Stimulated activated effector memory CD8-positive, alpha-beta T cell treated with anti-CD3 and anti-CD28 coated beads, Interleukin-12 subunit alpha, Interleukin-12 subunit beta, amount 100 ng/mL, for 72 hours (primary cell): ENCODE measurements at regions not wholly inside any gene's neighbourhood (a gene's known extent, or its start where the extent isn't known, plus 50 kb on each side); places are given as distances from the start of the nearest gene placed in this dataset.
A peak's percentile ranks its signal among the peaks of the same experiment; 100 is the strongest.

Experiments used
- ATAC-seq: fragments of 150-1000 bp; cut with Tn5 transposase; 2 replicates; pipeline ENCODE4 v1.10.0; 2021
- DNase-seq, 2 donors: peaks; one replicate each; pipeline ENCODE4 v3.0.0; 2021 to 2022; ENCODE audit warnings: low spot score in 2 of 2
- H3K27ac Mint-ChIP-seq: one replicate; pipeline ENCODE4 v1.8.0; 2022; ENCODE audit warnings: mild to moderate bottlenecking, mixed read lengths
- H3K36me3 Mint-ChIP-seq: one replicate; pipeline ENCODE4 v1.8.0; 2022; ENCODE audit warnings: mild to moderate bottlenecking, mixed read lengths
- H3K4me1 Mint-ChIP-seq: one replicate; pipeline ENCODE4 v1.8.0; 2022; ENCODE audit warnings: mixed read lengths
- H3K4me3 Mint-ChIP-seq: one replicate; pipeline ENCODE4 v1.8.0; 2022; ENCODE audit warnings: mild to moderate bottlenecking, mixed read lengths
- H3K9me3 Mint-ChIP-seq: one replicate; pipeline ENCODE4 v1.8.0; 2022; ENCODE audit warnings: mixed read lengths

DNA sequence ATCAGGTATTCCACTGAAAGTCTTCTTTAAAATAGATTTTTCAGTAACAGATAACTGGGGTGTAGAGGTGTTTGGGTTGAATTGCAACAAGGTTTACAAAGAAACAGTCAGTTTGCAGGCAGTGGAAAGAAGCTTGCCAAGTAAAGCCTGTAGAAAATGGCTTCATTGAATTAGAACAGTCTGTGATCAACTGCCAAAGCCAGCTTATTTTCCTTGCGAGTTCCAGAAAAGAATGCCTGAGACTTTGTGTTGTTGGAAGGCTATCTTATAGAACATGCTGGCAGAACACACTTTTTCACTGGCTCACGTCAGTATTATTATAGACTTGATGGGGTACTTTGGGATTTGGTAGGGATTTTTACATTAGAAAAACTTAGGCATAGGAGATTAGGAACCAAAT is 601.0 kb downstream of the XIRP2 start:
- no peaks in the 10 kb centered on the region for H3K4me1 Mint-ChIP-seq
- H3K27ac Mint-ChIP-seq: no peak overlapping the region
- no peak overlapping the region for H3K4me3 Mint-ChIP-seq
- H3K36me3 Mint-ChIP-seq: no peaks in the 10 kb centered on the region
- ATAC-seq (no peak), DNase-seq (no peak)
- H3K9me3 Mint-ChIP-seq: no peaks in the 10 kb centered on the region

GRCh38 chr2:167487728-167488127 is 599.4 kb downstream of the XIRP2 start:
- Mint-ChIP-seq H3K4me1 (no peaks in the 10 kb centered on the region), H3K27ac (no peak overlapping the region), H3K36me3 (no peaks in the 10 kb centered on the region), H3K4me3 (no peak overlapping the region), H3K9me3 (no peaks in the 10 kb centered on the region)
- no peak for DNase-seq
- ATAC-seq: no peak

DNA sequence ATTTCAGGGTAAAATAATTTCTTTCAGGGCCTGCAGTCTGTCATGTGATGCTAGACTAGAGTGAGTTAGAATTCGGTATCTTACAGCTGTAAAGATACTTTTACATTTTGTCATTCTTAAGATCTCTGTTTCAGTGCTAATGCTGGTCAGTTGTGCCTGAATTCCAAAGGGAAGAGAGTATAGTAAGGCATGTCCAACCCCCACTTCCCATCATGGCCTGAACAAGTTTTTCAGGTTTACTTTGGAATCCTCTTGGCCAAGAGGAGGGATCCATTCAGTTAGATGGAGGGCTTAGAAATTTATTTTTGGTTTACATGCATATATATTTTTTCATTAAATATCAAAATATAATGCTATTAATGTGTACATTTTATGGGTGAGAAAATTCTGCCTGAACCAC is 596.6 kb downstream of the XIRP2 start:
- no peak overlapping the region for H3K4me3 Mint-ChIP-seq
- H3K9me3 Mint-ChIP-seq: no peaks in the 10 kb centered on the region
- DNase-seq: no peak
- H3K36me3 Mint-ChIP-seq: no peaks in the 10 kb centered on the region
- no peaks in the 10 kb centered on the region for H3K4me1 Mint-ChIP-seq
- ATAC-seq: no peak
- H3K27ac Mint-ChIP-seq: no peak overlapping the region

GRCh38 chr2:167480986-167481309 is 592.7 kb downstream of the XIRP2 start:
- DNase-seq (no peak), ATAC-seq (no peak)
- Mint-ChIP-seq H3K27ac (no peak overlapping the region), H3K9me3 (no peaks in the 10 kb centered on the region), H3K4me1 (no peaks in the 10 kb centered on the region), H3K36me3 (no peaks in the 10 kb centered on the region), H3K4me3 (no peak overlapping the region)

DNA sequence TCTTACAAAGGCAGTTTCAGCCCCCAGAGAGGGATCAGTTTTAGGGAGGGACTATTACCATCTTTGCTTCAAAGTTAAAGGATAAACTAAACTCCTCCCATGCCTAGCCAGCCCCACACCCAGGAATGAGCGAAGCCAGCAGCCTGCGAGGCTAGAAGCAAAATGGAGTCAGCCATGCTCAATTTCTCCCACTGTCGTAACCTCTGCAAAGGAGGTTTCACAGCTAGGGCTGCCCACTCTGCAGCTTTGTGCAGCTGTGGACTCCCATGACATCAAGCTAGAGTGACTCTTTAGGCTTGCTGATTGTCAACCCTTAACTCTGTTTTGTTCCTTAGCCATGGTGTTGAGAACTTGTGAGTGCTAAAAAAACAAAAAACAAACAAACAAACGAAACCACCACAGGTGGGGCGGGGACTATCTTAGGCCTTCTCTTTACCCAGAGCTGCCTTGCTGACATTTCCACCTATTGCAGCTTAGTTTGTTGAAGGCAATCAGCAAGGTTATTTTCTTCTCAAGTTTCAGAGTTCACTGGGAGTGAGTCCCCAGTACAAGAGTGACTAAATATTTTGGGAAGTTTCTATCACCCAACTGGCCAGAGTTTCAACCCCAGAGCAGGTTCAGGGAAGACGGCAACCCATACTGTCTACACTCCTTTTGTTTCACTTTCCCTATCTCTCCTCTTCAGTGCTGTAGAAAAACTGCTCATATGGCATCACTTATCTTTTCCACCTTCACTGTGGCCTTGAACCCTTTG is 592.1 kb downstream of the XIRP2 start:
- ATAC-seq (no peak), DNase-seq (no peak)
- no peaks in the 10 kb centered on the region for H3K9me3 Mint-ChIP-seq
- H3K4me1 Mint-ChIP-seq: no peaks in the 10 kb centered on the region
- no peaks in the 10 kb centered on the region for H3K36me3 Mint-ChIP-seq
- no peak overlapping the region for H3K27ac Mint-ChIP-seq
- H3K4me3 Mint-ChIP-seq: no peak overlapping the region

GRCh38 chr2:167478196-167478595 is 589.9 kb downstream of the XIRP2 start:
- no peak for DNase-seq
- Mint-ChIP-seq H3K9me3 (no peaks in the 10 kb centered on the region), H3K4me3 (no peak overlapping the region), H3K36me3 (no peaks in the 10 kb centered on the region), H3K27ac (no peak overlapping the region), H3K4me1 (no peaks in the 10 kb centered on the region)
- no peak for ATAC-seq

DNA sequence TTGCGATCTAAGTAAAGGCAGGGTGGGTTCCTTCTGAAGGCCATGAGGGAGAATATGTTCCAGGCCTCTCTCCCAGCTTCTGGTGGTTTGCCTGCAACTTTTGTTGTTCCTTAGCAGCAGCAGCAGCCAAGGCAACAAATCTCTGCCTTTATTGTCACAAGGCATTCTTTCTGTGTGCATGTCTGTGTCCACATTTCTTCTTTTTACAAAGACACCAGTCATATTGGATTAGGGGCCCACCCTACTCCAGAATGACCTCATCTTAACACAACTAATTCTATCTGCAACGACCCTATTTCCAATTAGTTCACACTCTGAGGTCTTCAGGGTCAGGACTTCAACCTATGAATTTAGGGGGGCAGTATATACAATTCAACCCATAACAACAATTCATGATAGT is 587.5 kb downstream of the XIRP2 start:
- Mint-ChIP-seq H3K36me3 (no peaks in the 10 kb centered on the region), H3K27ac (no peak overlapping the region), H3K9me3 (peaks cover 5% of the 10 kb centered on the region), H3K4me1 (no peaks in the 10 kb centered on the region), H3K4me3 (no peak overlapping the region)
- ATAC-seq: no peak
- DNase-seq: no peak

DNA sequence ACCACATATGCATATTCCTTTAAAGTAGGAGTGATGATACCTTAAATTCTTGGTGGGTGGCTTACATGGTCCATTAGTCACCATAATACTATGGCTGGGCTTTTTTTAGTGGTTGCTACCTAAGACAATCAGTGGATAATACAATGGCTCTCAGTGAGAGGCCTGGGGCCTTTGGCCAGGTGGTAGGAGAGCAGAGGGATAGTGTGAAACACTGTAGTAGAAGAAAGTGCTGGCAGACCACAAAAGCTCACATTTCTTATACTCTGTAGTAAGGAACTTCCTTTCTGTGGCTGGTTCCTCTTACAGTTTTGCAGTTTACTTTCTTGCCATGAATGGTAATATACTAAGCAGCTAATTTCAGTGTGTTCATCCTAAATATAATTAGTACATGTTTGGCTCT is 583.5 kb downstream of the XIRP2 start:
- DNase-seq (no peak), ATAC-seq (no peak)
- no peaks in the 10 kb centered on the region for H3K4me1 Mint-ChIP-seq
- H3K27ac Mint-ChIP-seq: no peak overlapping the region
- H3K9me3 Mint-ChIP-seq: peaks cover 5% of the 10 kb centered on the region
- no peak overlapping the region for H3K4me3 Mint-ChIP-seq
- H3K36me3 Mint-ChIP-seq: no peaks in the 10 kb centered on the region

GRCh38 chr2:167471332-167471731 is 583.1 kb downstream of the XIRP2 start:
- Mint-ChIP-seq H3K4me1 (no peaks in the 10 kb centered on the region), H3K9me3 (peaks cover 5% of the 10 kb centered on the region), H3K36me3 (no peaks in the 10 kb centered on the region), H3K27ac (no peak overlapping the region), H3K4me3 (no peak overlapping the region)
- ATAC-seq (no peak), DNase-seq (no peak)

- ATAC-seq (no peak), DNase-seq (no peak)
- Mint-ChIP-seq H3K9me3 (peaks cover 15% of the 10 kb centered on the region), H3K4me1 (no peaks in the 10 kb centered on the region), H3K27ac (no peak overlapping the region), H3K36me3 (no peaks in the 10 kb centered on the region), H3K4me3 (no peak overlapping the region)
Observed at GRCh38 chr2:167462379-167462778, 574.1 kb downstream of the XIRP2 start.

DNA sequence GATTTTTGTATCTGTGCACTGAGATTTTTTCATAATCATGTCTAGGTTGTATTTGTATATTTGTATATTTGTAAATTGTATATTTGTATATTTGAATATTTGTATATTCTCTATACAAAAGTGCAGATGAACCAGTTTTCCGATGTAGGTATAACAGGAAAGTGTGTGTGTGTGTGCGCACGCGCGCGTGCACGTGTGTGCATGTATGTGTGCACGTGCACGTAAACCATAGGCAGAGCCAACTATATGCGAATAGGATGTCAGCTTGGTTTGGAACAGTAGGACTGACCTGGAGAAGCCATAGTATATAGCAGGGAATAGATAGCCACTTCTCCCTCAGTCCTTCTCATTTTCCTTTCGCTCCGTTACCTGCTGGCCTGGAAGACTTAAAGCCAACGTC is 565.8 kb downstream of the XIRP2 start:
- Mint-ChIP-seq H3K36me3 (no peaks in the 10 kb centered on the region), H3K4me3 (no peak overlapping the region), H3K9me3 (peaks cover 19% of the 10 kb centered on the region), H3K4me1 (no peaks in the 10 kb centered on the region), H3K27ac (no peak overlapping the region)
- no peak for ATAC-seq
- no peak for DNase-seq

- H3K4me1 Mint-ChIP-seq: no peaks in the 10 kb centered on the region
- H3K4me3 Mint-ChIP-seq: no peak overlapping the region
- ATAC-seq (peak; percentile 16), DNase-seq (no peak)
- H3K36me3 Mint-ChIP-seq: no peaks in the 10 kb centered on the region
- peaks cover 16% of the 10 kb centered on the region for H3K9me3 Mint-ChIP-seq
- H3K27ac Mint-ChIP-seq: no peak overlapping the region
Observed at GRCh38 chr2:167451496-167452289, 563.4 kb downstream of the XIRP2 start.

DNA sequence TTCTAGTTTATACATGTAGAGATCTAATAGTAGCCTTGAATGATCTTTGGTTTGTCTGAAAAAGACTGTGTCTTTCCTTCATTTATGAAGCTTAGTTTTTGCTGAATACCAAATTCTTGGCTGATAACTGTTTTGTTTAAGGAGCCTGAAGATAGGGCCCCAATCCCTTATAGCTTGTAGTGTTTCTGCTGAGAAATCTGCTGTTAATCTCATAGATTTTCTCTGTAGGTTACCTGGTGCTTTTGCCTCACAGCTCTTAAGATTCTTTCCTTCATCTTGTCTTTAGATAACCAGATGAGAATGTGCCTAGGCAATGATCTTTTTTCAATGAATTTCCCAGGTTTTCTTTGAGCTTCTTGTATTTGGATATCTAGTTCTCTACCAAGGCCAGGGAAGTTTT is 562.1 kb downstream of the XIRP2 start:
- ATAC-seq (no peak), DNase-seq (no peak)
- no peak overlapping the region for H3K4me3 Mint-ChIP-seq
- no peaks in the 10 kb centered on the region for H3K36me3 Mint-ChIP-seq
- H3K4me1 Mint-ChIP-seq: no peaks in the 10 kb centered on the region
- H3K9me3 Mint-ChIP-seq: peaks cover 15% of the 10 kb centered on the region
- H3K27ac Mint-ChIP-seq: no peak overlapping the region

- DNase-seq: no peak
- ATAC-seq: no peak
- Mint-ChIP-seq H3K4me3 (no peak overlapping the region), H3K4me1 (no peaks in the 10 kb centered on the region), H3K36me3 (no peaks in the 10 kb centered on the region), H3K27ac (no peak overlapping the region), H3K9me3 (peaks cover 6% of the 10 kb centered on the region)
Observed at GRCh38 chr2:167440382-167440781, 552.1 kb downstream of the XIRP2 start.

- H3K36me3 Mint-ChIP-seq: no peaks in the 10 kb centered on the region
- no peak for ATAC-seq
- no peaks in the 10 kb centered on the region for H3K4me1 Mint-ChIP-seq
- no peak for DNase-seq
- H3K9me3 Mint-ChIP-seq: peaks cover 6% of the 10 kb centered on the region
- no peak overlapping the region for H3K4me3 Mint-ChIP-seq
- H3K27ac Mint-ChIP-seq: no peak overlapping the region
Observed at GRCh38 chr2:167438206-167438605, 549.9 kb downstream of the XIRP2 start.

DNA sequence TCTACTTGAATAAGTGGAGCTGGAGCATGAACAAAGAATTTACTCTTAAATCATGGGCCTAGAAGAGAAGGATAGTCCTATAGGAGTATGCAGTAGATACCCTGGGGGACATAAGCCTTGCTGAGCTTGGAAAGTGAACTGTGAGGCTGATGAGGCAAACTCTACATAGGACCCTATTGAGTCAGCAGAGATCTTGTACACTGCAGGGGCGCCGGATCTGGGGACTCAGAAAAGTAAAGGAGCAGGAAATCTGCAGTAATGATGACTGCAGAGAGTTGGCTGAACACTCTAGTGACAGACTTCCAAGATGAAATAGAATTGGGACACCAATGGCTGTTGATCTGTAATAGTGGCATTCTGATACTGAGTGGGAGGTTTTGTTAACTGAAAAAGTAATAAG is 543.7 kb downstream of the XIRP2 start:
- Mint-ChIP-seq H3K36me3 (no peaks in the 10 kb centered on the region), H3K27ac (no peak overlapping the region), H3K4me3 (no peak overlapping the region), H3K9me3 (peaks cover 18% of the 10 kb centered on the region), H3K4me1 (no peaks in the 10 kb centered on the region)
- DNase-seq: no peak
- no peak for ATAC-seq
